HCT116 (cell line): ENCODE measurements at regions not wholly inside any gene's neighbourhood (a gene's known extent, or its start where the extent isn't known, plus 50 kb on each side); places are given as distances from the start of the nearest gene placed in this dataset.

Experiments used
- JUND ChIP-seq: IDR thresholded peaks from 2 replicates; pipeline ENCODE4 v1.6.1; 2012
- POLR2A ChIP-seq: IDR thresholded peaks from 2 replicates; pipeline ENCODE4 v1.7.0; 2011; ENCODE audit warnings: borderline replicate concordance; ENCODE audit not compliant: insufficient read depth, insufficient read length; ENCODE audit errors: extremely low read depth
- SP1 ChIP-seq: IDR thresholded peaks from 2 replicates; pipeline ENCODE4 v1.6.1; 2012; ENCODE audit warnings: low read depth
- ZNF274 ChIP-seq: fragments of 200-500 bp; sonication (Bioruptor generic); IDR thresholded peaks from 2 replicates; pipeline ENCODE4 v1.6.1; 2014; ENCODE audit warnings: mild to moderate bottlenecking, low read depth, low read length, inconsistent platforms
- TF ChIP-seq, protein P1 (sequence below), 3 experiments: fragments of 200-600 bp in 1 of 3; sonication (generic) in 1 of 3; IDR thresholded peaks in 2 of 3; conservative IDR thresholded peaks in 1 of 3; 2 replicates each; pipeline ENCODE4 v1.5.1; 2012 to 2017; ENCODE audit warnings: low read depth in 2 of 3, low read length in 2 of 3, antibody characterized with exemption in 1 of 3, borderline replicate concordance in 1 of 3, control low read depth in 1 of 3, mild to moderate bottlenecking in 1 of 3, mixed read lengths in 1 of 3, mixed run types in 1 of 3, moderate library complexity in 1 of 3; ENCODE audit not compliant: insufficient read depth in 1 of 3
- TF ChIP-seq, protein P2 (sequence below): IDR thresholded peaks from 2 replicates; pipeline ENCODE4 v1.6.1; 2012
- TF ChIP-seq, protein P3 (sequence below): IDR thresholded peaks from 2 replicates; pipeline ENCODE4 v1.6.1; 2012; ENCODE audit warnings: low read depth

DNA sequence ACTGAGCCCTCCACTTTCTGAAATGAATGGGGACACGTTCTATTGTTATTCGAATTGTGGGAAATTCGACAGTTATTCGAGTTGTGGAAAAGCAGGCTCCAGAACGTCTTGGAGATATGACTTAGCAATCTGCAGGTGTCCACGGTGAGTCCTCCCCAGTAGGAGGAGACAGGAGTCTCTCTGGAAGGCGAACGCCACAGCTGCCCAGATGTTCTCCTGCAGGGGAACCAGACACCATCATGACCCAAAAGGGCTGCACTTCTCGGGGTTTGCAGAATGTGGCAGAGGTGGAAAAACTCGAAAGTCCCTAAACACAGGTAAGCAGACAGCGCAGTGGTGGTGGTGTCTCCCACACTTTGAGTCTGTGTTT, 363.6 kb upstream of the SFSWAP start:
- TF ChIP-seq, protein P1, sequence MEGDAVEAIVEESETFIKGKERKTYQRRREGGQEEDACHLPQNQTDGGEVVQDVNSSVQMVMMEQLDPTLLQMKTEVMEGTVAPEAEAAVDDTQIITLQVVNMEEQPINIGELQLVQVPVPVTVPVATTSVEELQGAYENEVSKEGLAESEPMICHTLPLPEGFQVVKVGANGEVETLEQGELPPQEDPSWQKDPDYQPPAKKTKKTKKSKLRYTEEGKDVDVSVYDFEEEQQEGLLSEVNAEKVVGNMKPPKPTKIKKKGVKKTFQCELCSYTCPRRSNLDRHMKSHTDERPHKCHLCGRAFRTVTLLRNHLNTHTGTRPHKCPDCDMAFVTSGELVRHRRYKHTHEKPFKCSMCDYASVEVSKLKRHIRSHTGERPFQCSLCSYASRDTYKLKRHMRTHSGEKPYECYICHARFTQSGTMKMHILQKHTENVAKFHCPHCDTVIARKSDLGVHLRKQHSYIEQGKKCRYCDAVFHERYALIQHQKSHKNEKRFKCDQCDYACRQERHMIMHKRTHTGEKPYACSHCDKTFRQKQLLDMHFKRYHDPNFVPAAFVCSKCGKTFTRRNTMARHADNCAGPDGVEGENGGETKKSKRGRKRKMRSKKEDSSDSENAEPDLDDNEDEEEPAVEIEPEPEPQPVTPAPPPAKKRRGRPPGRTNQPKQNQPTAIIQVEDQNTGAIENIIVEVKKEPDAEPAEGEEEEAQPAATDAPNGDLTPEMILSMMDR (IDR thresholded peaks at IDR 0.05 in 2 of 3, conservative IDR thresholded peaks at IDR 0.05 in 1 of 3; ENCODE audit: borderline replicate concordance in 1 of 3, insufficient read depth in 1 of 3, low read depth in 2 of 3, low read length in 2 of 3): no peak
- TF ChIP-seq, protein P2, sequence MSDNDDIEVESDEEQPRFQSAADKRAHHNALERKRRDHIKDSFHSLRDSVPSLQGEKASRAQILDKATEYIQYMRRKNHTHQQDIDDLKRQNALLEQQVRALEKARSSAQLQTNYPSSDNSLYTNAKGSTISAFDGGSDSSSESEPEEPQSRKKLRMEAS: no peak
- TF ChIP-seq POLR2A (no peak), JUND (no peak), SP1 (no peak), ZNF274 (no peak)
- TF ChIP-seq, protein P3, sequence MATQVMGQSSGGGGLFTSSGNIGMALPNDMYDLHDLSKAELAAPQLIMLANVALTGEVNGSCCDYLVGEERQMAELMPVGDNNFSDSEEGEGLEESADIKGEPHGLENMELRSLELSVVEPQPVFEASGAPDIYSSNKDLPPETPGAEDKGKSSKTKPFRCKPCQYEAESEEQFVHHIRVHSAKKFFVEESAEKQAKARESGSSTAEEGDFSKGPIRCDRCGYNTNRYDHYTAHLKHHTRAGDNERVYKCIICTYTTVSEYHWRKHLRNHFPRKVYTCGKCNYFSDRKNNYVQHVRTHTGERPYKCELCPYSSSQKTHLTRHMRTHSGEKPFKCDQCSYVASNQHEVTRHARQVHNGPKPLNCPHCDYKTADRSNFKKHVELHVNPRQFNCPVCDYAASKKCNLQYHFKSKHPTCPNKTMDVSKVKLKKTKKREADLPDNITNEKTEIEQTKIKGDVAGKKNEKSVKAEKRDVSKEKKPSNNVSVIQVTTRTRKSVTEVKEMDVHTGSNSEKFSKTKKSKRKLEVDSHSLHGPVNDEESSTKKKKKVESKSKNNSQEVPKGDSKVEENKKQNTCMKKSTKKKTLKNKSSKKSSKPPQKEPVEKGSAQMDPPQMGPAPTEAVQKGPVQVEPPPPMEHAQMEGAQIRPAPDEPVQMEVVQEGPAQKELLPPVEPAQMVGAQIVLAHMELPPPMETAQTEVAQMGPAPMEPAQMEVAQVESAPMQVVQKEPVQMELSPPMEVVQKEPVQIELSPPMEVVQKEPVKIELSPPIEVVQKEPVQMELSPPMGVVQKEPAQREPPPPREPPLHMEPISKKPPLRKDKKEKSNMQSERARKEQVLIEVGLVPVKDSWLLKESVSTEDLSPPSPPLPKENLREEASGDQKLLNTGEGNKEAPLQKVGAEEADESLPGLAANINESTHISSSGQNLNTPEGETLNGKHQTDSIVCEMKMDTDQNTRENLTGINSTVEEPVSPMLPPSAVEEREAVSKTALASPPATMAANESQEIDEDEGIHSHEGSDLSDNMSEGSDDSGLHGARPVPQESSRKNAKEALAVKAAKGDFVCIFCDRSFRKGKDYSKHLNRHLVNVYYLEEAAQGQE: no peak
